ENCODE measurements at regions not wholly inside any gene's neighbourhood (a gene's known extent, or its start where the extent isn't known, plus 50 kb on each side); places are given as distances from the start of the nearest gene placed in this dataset.

DNA sequence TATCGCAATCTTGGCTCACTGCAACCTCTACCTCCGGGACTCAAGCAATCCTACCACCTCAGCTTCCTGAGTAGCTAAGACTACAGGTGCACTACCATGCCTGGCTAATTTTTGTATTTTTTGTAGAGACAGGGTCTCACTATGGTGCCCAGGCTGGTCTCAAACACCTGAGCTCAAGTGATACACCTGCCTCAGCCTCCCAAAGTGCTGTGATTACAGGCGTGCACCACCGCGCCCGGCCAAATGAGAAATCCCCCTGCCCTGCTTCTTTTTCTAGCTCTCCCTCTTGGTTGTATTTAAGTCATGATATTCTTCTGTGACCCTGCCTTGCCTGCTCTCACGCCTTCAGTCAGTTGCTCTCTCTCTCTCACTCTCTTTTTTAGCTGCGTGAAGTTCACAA, 157.0 kb upstream of the SH3BP4 start:
- TF ChIP-seq, protein P1, sequence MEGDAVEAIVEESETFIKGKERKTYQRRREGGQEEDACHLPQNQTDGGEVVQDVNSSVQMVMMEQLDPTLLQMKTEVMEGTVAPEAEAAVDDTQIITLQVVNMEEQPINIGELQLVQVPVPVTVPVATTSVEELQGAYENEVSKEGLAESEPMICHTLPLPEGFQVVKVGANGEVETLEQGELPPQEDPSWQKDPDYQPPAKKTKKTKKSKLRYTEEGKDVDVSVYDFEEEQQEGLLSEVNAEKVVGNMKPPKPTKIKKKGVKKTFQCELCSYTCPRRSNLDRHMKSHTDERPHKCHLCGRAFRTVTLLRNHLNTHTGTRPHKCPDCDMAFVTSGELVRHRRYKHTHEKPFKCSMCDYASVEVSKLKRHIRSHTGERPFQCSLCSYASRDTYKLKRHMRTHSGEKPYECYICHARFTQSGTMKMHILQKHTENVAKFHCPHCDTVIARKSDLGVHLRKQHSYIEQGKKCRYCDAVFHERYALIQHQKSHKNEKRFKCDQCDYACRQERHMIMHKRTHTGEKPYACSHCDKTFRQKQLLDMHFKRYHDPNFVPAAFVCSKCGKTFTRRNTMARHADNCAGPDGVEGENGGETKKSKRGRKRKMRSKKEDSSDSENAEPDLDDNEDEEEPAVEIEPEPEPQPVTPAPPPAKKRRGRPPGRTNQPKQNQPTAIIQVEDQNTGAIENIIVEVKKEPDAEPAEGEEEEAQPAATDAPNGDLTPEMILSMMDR (IDR thresholded peaks at IDR 0.05; ENCODE audit: borderline replicate concordance, extremely low read depth, low read length, poor library complexity, severe bottlenecking), result no peak
- no peak for TF ChIP-seq EZH2 (IDR thresholded peaks at IDR 0.05; ENCODE audit: borderline replicate concordance, low read depth, low read length, severe bottlenecking)

Data from DND-41 (cell line).